Liver (tissue), 8 donors: ENCODE measurements at regions not wholly inside any gene's neighbourhood (a gene's known extent, or its start where the extent isn't known, plus 50 kb on each side); places are given as distances from the start of the nearest gene placed in this dataset.
"Not testable (repeated sequence)": the region's sequence is repeated elsewhere in the genome, so short reads cannot be mapped to it uniquely, and the experiment has no call there.

Experiments
- DNase-seq: peaks from one replicate; pipeline ENCODE4 v3.0.0-alpha.2; 2017; ENCODE audit warnings: low spot score
- H3K27ac ChIP-seq, 2 donors: one replicate each; pipeline ENCODE4 v1.7.0; 2013; ENCODE audit warnings: inconsistent platforms in 2 of 2, low read length in 2 of 2, control low read depth in 1 of 2, low read depth in 1 of 2, mild to moderate bottlenecking in 1 of 2
- H3K27me3 ChIP-seq, 4 donors: one replicate each; pipeline versions ENCODE4 v1.6.1 to v1.7.0; 2013; ENCODE audit warnings: low read length in 3 of 4, inconsistent platforms in 1 of 4, mild to moderate bottlenecking in 1 of 4, moderate library complexity in 1 of 4; ENCODE audit not compliant: control insufficient read depth in 4 of 4, insufficient read depth in 4 of 4
- H3K36me3 ChIP-seq, 4 donors: one replicate each; pipeline versions ENCODE4 v1.6.1 to v1.7.0; 2013; ENCODE audit warnings: low read length in 3 of 4, mild to moderate bottlenecking in 3 of 4, low read depth in 1 of 4, moderate library complexity in 1 of 4; ENCODE audit not compliant: control insufficient read depth in 4 of 4, insufficient read depth in 3 of 4
- H3K4me1 ChIP-seq, 4 donors: one replicate each; pipeline versions ENCODE4 v1.6.1 to v1.7.0; 2013; ENCODE audit warnings: low read length in 3 of 4, mild to moderate bottlenecking in 3 of 4, moderate library complexity in 1 of 4; ENCODE audit not compliant: control insufficient read depth in 4 of 4, insufficient read depth in 4 of 4
- H3K4me3 ChIP-seq, 3 donors: one replicate each; pipeline versions ENCODE4 v1.6.1 to v1.7.0; 2013; ENCODE audit warnings: low read length in 3 of 3, control low read depth in 1 of 3, low read depth in 1 of 3, mild to moderate bottlenecking in 1 of 3
- H3K9ac ChIP-seq, 2 donors: one replicate each; pipeline ENCODE4 v1.7.0; 2013; ENCODE audit warnings: low read length in 2 of 2, mild to moderate bottlenecking in 2 of 2, moderate library complexity in 2 of 2, control low read depth in 1 of 2, low read depth in 1 of 2
- H3K9me3 ChIP-seq, 4 donors: one replicate each; pipeline versions ENCODE4 v1.6.1 to v1.7.0; 2013; ENCODE audit warnings: low read length in 3 of 4; ENCODE audit not compliant: control insufficient read depth in 4 of 4
- EGR1 ChIP-seq, 2 donors: IDR thresholded peaks; 2 replicates each; pipeline ENCODE4 v1.6.1; 2016 to 2018; ENCODE audit warnings: antibody characterized with exemption in 2 of 2, low read depth in 2 of 2
- FOXA1 ChIP-seq: IDR thresholded peaks from 2 replicates; pipeline ENCODE4 v1.6.1; 2016; ENCODE audit warnings: antibody characterized with exemption
- FOXA2 ChIP-seq: IDR thresholded peaks from 2 replicates; pipeline ENCODE4 v1.6.1; 2016; ENCODE audit warnings: antibody characterized with exemption
- GABPA ChIP-seq, 2 donors: IDR thresholded peaks in 1 of 2; conservative IDR thresholded peaks in 1 of 2; 2 replicates each; pipeline ENCODE4 v1.6.1; 2016; ENCODE audit warnings: antibody characterized with exemption in 2 of 2, mild to moderate bottlenecking in 1 of 2, moderate library complexity in 1 of 2
- HNF4A ChIP-seq, 2 donors: conservative IDR thresholded peaks; 2 replicates each; pipeline ENCODE4 v1.6.1; 2016; ENCODE audit warnings: antibody characterized with exemption in 2 of 2, mild to moderate bottlenecking in 2 of 2
- HNF4G ChIP-seq: IDR thresholded peaks from 2 replicates; pipeline ENCODE4 v1.6.1; 2016; ENCODE audit warnings: antibody characterized with exemption
- JUND ChIP-seq, 2 donors: IDR thresholded peaks; 2 replicates each; pipeline ENCODE4 v1.6.1; 2016; ENCODE audit warnings: antibody characterized with exemption in 2 of 2
- NR2F2 ChIP-seq: IDR thresholded peaks from 2 replicates; pipeline ENCODE4 v1.6.1; 2016; ENCODE audit warnings: antibody characterized with exemption
- RAD21 ChIP-seq, 2 donors: IDR thresholded peaks; 2 replicates each; pipeline ENCODE4 v1.6.1; 2016; ENCODE audit warnings: antibody characterized with exemption in 2 of 2, mild to moderate bottlenecking in 2 of 2
- RXRA ChIP-seq, 2 donors: IDR thresholded peaks; 2 replicates each; pipeline ENCODE4 v1.6.1; 2017 to 2018; ENCODE audit warnings: antibody characterized with exemption in 2 of 2, mild to moderate bottlenecking in 1 of 2
- SP1 ChIP-seq: IDR thresholded peaks from 2 replicates; pipeline ENCODE4 v1.6.1; 2018; ENCODE audit warnings: antibody characterized with exemption, mild to moderate bottlenecking
- YY1 ChIP-seq: IDR thresholded peaks from 2 replicates; pipeline ENCODE4 v1.6.1; 2016; ENCODE audit warnings: antibody characterized with exemption, mild to moderate bottlenecking
- WGBS: extraction: QIAGEN DNeasy Blood & Tissue Kit; methylation state at CpG from one replicate; pipeline ENCODE4 v1.1.7; 2013; 5-methylcytosine and 5-hydroxymethylcytosine counted together
- TF ChIP-seq, protein P1 (sequence below): IDR thresholded peaks from 2 replicates; pipeline ENCODE4 v1.6.1; 2016; ENCODE audit warnings: antibody characterized with exemption
- TF ChIP-seq, protein P2 (sequence below): IDR thresholded peaks from 2 replicates; pipeline ENCODE4 v1.6.1; 2016; ENCODE audit warnings: antibody characterized with exemption
- TF ChIP-seq, protein P3 (sequence below): IDR thresholded peaks from 2 replicates; pipeline ENCODE4 v1.6.1; 2016; ENCODE audit warnings: antibody characterized with exemption
- TF ChIP-seq, protein P4 (sequence below): fragments of 150-350 bp; IDR thresholded peaks from 2 replicates; pipeline ENCODE4 v1.5.1; 2017; ENCODE audit warnings: improper control_type of control experiment, low read depth, low read length; ENCODE audit not compliant: missing input control
- donor health status: healthy.
- donor health status: healthy.
- donor health status: healthy.
- donor health status: healthy.
- donor health status: healthy.

DNA sequence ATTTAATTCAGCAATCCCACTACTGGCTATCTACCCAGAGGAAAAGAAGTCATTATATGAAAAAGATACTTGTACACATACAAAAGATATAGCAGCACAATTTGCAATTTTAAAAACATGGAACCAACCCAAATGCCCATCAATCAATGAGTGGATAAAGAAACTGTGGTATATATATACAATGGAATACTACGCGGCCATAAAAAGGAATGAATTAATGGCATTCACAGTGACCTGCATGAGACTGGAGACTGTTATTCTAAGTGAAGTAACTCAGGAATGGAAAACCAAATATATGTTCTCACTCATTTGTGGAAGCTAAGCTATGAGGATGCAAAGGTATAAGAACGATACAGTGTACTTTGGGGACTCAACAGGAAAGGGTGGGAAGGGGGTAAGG lies 102.8 kb upstream of the KCNMA1 start:
- H3K4me1 ChIP-seq, H3K9ac ChIP-seq, H3K4me3 ChIP-seq, DNase-seq, H3K9me3 ChIP-seq, H3K27me3 ChIP-seq, H3K36me3 ChIP-seq, H3K27ac ChIP-seq: not testable (repeated sequence)
- WGBS = 96% methylated on average over 3 of the region's 3 CpGs

DNA sequence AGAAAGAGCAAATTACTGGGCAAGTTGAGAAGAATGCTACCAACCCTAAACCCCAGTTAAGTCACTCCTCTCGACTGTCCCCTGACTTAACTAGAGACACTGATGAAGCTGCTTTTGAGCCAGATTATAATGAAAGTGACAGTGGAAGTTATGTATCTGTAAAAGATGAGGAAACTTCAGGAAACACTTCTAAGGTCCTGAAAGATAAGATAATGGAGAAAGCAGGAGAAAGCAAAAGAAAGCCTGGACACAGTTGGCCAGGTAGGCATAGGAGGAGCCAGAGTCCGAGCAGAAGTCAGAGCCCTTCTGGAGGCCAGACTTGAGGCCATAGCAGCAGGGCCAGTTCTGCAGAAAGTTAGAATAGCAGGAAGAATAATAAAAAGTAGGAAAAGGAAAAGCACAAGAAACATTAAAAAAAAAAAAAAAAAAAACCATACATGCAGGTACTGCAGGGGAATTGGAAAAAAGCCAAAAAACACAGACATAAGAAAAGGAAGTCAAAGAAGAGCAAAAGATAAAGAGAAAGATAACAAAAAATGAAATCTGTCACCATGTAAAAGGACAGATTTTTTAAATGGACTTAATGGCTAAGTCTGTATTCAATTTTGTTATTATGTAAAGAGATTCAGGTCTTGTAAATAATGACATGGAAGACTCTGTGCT lies 101.0 kb upstream of the KCNMA1 start:
- Histone ChIP-seq H3K9ac (no peak overlapping the region), H3K9me3 (no peaks in the 10 kb centered on the region), H3K4me3 (no peak overlapping the region), H3K27me3 (no peaks in the 10 kb centered on the region), H3K4me1 (no peaks in the 10 kb centered on the region), H3K27ac (no peak overlapping the region), H3K36me3 (no peaks in the 10 kb centered on the region)
- no peak for DNase-seq
- 78% methylated on average over 2 of the region's 2 CpGs for WGBS
- no peak for TF ChIP-seq NR2F2
- TF ChIP-seq FOXA2 = no peak
- no peak for TF ChIP-seq HNF4G
- TF ChIP-seq GABPA (IDR thresholded peaks at IDR 0.05 in 1 of 2, conservative IDR thresholded peaks at IDR 0.05 in 1 of 2) = no peak
- no peak for TF ChIP-seq JUND (IDR thresholded peaks at IDR 0.05)
- no peak for TF ChIP-seq RAD21 (IDR thresholded peaks at IDR 0.05)
- TF ChIP-seq, protein P1, sequence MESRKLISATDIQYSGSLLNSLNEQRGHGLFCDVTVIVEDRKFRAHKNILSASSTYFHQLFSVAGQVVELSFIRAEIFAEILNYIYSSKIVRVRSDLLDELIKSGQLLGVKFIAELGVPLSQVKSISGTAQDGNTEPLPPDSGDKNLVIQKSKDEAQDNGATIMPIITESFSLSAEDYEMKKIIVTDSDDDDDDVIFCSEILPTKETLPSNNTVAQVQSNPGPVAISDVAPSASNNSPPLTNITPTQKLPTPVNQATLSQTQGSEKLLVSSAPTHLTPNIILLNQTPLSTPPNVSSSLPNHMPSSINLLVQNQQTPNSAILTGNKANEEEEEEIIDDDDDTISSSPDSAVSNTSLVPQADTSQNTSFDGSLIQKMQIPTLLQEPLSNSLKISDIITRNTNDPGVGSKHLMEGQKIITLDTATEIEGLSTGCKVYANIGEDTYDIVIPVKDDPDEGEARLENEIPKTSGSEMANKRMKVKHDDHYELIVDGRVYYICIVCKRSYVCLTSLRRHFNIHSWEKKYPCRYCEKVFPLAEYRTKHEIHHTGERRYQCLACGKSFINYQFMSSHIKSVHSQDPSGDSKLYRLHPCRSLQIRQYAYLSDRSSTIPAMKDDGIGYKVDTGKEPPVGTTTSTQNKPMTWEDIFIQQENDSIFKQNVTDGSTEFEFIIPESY = no peak
- no peak for TF ChIP-seq RXRA (IDR thresholded peaks at IDR 0.05)
- no peak for TF ChIP-seq FOXA1
- TF ChIP-seq EGR1 (IDR thresholded peaks at IDR 0.05; ENCODE audit: low read depth in 2 of 2) = no peak
- TF ChIP-seq SP1 = no peak
- TF ChIP-seq HNF4A (conservative IDR thresholded peaks at IDR 0.05) = no peak
- TF ChIP-seq, protein P2, sequence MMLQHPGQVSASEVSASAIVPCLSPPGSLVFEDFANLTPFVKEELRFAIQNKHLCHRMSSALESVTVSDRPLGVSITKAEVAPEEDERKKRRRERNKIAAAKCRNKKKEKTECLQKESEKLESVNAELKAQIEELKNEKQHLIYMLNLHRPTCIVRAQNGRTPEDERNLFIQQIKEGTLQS = no peak
- TF ChIP-seq, protein P3, sequence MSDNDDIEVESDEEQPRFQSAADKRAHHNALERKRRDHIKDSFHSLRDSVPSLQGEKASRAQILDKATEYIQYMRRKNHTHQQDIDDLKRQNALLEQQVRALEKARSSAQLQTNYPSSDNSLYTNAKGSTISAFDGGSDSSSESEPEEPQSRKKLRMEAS = no peak

DNA sequence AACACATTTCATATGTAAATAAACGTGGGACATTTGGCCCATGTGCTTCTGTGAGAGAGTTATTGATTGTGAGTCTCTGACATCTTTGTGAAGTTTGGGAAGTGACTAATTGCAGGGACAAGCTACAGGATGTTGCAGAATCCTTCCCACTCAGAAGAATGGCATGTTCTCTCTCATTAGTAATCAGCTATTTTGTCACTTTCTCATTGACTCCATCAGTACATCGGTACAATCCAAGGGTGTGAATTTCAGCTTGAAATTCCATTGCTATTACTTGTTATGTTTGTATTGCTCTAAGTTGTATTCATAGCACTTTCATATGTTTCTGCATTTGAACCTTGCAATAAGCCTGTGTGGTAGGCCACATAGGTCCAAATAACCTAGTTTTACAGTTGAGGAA lies 100.0 kb upstream of the KCNMA1 start:
- H3K27me3 ChIP-seq = no peaks in the 10 kb centered on the region
- WGBS = 78% methylated on average over 2 of the region's 2 CpGs
- H3K4me1 ChIP-seq = no peaks in the 10 kb centered on the region
- H3K4me3 ChIP-seq = no peak overlapping the region
- H3K9me3 ChIP-seq = no peaks in the 10 kb centered on the region
- no peak overlapping the region for H3K27ac ChIP-seq
- no peaks in the 10 kb centered on the region for H3K36me3 ChIP-seq
- no peak for DNase-seq
- H3K9ac ChIP-seq = no peak overlapping the region
- TF ChIP-seq, protein P1 = no peak
- TF ChIP-seq GABPA (IDR thresholded peaks at IDR 0.05 in 1 of 2, conservative IDR thresholded peaks at IDR 0.05 in 1 of 2) (no peak), FOXA2 (no peak), RXRA (IDR thresholded peaks at IDR 0.05) (no peak), FOXA1 (no peak), YY1 (no peak), HNF4G (no peak), RAD21 (IDR thresholded peaks at IDR 0.05) (no peak), JUND (IDR thresholded peaks at IDR 0.05) (no peak), HNF4A (conservative IDR thresholded peaks at IDR 0.05) (no peak), SP1 (no peak), EGR1 (IDR thresholded peaks at IDR 0.05; ENCODE audit: low read depth in 2 of 2) (no peak)
- TF ChIP-seq, protein P2 = no peak
- TF ChIP-seq, protein P4, sequence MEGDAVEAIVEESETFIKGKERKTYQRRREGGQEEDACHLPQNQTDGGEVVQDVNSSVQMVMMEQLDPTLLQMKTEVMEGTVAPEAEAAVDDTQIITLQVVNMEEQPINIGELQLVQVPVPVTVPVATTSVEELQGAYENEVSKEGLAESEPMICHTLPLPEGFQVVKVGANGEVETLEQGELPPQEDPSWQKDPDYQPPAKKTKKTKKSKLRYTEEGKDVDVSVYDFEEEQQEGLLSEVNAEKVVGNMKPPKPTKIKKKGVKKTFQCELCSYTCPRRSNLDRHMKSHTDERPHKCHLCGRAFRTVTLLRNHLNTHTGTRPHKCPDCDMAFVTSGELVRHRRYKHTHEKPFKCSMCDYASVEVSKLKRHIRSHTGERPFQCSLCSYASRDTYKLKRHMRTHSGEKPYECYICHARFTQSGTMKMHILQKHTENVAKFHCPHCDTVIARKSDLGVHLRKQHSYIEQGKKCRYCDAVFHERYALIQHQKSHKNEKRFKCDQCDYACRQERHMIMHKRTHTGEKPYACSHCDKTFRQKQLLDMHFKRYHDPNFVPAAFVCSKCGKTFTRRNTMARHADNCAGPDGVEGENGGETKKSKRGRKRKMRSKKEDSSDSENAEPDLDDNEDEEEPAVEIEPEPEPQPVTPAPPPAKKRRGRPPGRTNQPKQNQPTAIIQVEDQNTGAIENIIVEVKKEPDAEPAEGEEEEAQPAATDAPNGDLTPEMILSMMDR = no peak
- TF ChIP-seq, protein P3 = no peak
